HEK293 (cell line): ENCODE measurements at regions not wholly inside any gene's neighbourhood (a gene's known extent, or its start where the extent isn't known, plus 50 kb on each side); places are given as distances from the start of the nearest gene placed in this dataset.

Source experiments
- CTCF ChIA-PET: fragments of 350-600 bp; formaldehyde crosslinking; extraction: SDS; loops from one replicate; lab custom pipeline; 2021; ENCODE audit warnings: antibody characterized with exemption; lab: Yijun Ruan, JAX
- POLR2A ChIA-PET: fragments of 300-600 bp; formaldehyde crosslinking; extraction: SDS; loops from one replicate; lab custom pipeline; 2020; ENCODE audit warnings: antibody characterized with exemption, inconsistent platforms; lab: Yijun Ruan, JAX
- H3K27ac ChIP-seq: fragments of 200-500 bp; sonication (Bioruptor generic); 2 replicates; pipeline ENCODE4 v1.5.1; 2014; ENCODE audit warnings: low read depth, low read length, control low read depth, inconsistent platforms; ENCODE audit errors: extremely low read depth
- H3K36me3 ChIP-seq, 2 experiments: fragments of 200-500 bp in 1 of 2; sonication (Bioruptor generic) in 1 of 2; 1 replicate in 1 of 2; 2 replicates in 1 of 2; pipeline ENCODE4 v1.5.1; 2014 to 2017; ENCODE audit warnings: inconsistent platforms in 2 of 2, low read length in 2 of 2; ENCODE audit not compliant: control insufficient read depth in 2 of 2, insufficient read depth in 1 of 2
- H3K4me1 ChIP-seq: fragments of 200-500 bp; sonication (Bioruptor generic); 2 replicates; pipeline ENCODE4 v1.5.1; 2014; ENCODE audit warnings: mild to moderate bottlenecking, low read length, inconsistent platforms; ENCODE audit not compliant: control insufficient read depth, insufficient read depth
- H3K4me3 ChIP-seq: 2 replicates; pipeline ENCODE4 v1.5.1; 2011; ENCODE audit warnings: low read depth, mild to moderate bottlenecking, control low read depth, low read length, moderate library complexity
- H3K9me3 ChIP-seq: fragments of 200-500 bp; sonication (Bioruptor generic); 2 replicates; pipeline ENCODE4 v1.5.1; 2014; ENCODE audit warnings: low read depth, low read length, inconsistent platforms; ENCODE audit not compliant: control insufficient read depth, insufficient read depth
- KLF1 ChIP-seq: fragments of 450-650 bp; formaldehyde crosslinking; IDR thresholded peaks from 2 replicates; pipeline ENCODE4 v1.5.1; 2016; ENCODE audit warnings: missing biosample characterization, missing genetic modification characterization
- SP3 ChIP-seq: fragments of 450-650 bp; formaldehyde crosslinking; IDR thresholded peaks from 2 replicates; pipeline ENCODE4 v1.5.1; 2016; ENCODE audit warnings: missing biosample characterization, missing genetic modification characterization
- TRIM28 ChIP-seq: IDR thresholded peaks from 2 replicates; pipeline ENCODE4 v1.6.1; 2011; ENCODE audit warnings: low read length, control low read depth, borderline replicate concordance
- YY2 ChIP-seq: fragments of 450-650 bp; formaldehyde crosslinking; IDR thresholded peaks from 2 replicates; pipeline ENCODE4 v1.5.1; 2016; ENCODE audit warnings: missing biosample characterization, missing genetic modification characterization
- ZEB2 ChIP-seq: fragments of 450-650 bp; formaldehyde crosslinking; IDR thresholded peaks from 2 replicates; pipeline ENCODE4 v1.5.1; 2016; ENCODE audit warnings: missing biosample characterization, missing genetic modification characterization
- ZNF112 ChIP-seq: fragments of 450-650 bp; formaldehyde crosslinking; IDR thresholded peaks from 2 replicates; pipeline ENCODE4 v1.5.0; 2017; ENCODE audit warnings: missing biosample characterization, missing genetic modification characterization
- ZNF16 ChIP-seq: fragments of 450-650 bp; formaldehyde crosslinking; IDR thresholded peaks from 2 replicates; pipeline ENCODE4 v1.5.1; 2016; ENCODE audit warnings: low read depth, missing biosample characterization, missing genetic modification characterization
- ZNF221 ChIP-seq: fragments of 450-650 bp; formaldehyde crosslinking; IDR thresholded peaks from 2 replicates; pipeline ENCODE4 v1.5.1; 2017; ENCODE audit warnings: missing biosample characterization, missing genetic modification characterization, borderline replicate concordance
- ZNF473 ChIP-seq: fragments of 450-650 bp; formaldehyde crosslinking; IDR thresholded peaks from 2 replicates; pipeline ENCODE4 v1.5.1; 2017; ENCODE audit warnings: missing biosample characterization, missing genetic modification characterization
- ZNF510 ChIP-seq: fragments of 450-650 bp; formaldehyde crosslinking; IDR thresholded peaks from 2 replicates; pipeline ENCODE4 v1.5.1; 2018; ENCODE audit warnings: mild to moderate bottlenecking, missing genetic modification characterization, missing biosample characterization; ENCODE audit not compliant: insufficient replicate concordance
- ZNF585B ChIP-seq: fragments of 450-650 bp; formaldehyde crosslinking; IDR thresholded peaks from 2 replicates; pipeline ENCODE4 v1.5.1; 2016; ENCODE audit warnings: missing biosample characterization, missing genetic modification characterization
- ZNF658 ChIP-seq: fragments of 450-650 bp; formaldehyde crosslinking; IDR thresholded peaks from 2 replicates; pipeline ENCODE4; 2016; ENCODE audit warnings: missing biosample characterization, missing genetic modification characterization
- ZNF837 ChIP-seq: fragments of 450-650 bp; formaldehyde crosslinking; IDR thresholded peaks from 2 replicates; pipeline ENCODE4 v1.5.1; 2016; ENCODE audit warnings: missing biosample characterization, missing genetic modification characterization
- TF ChIP-seq, protein P1 (sequence below): fragments of 450-650 bp; formaldehyde crosslinking; IDR thresholded peaks from 2 replicates; pipeline ENCODE4 v1.5.1; 2016; ENCODE audit warnings: missing biosample characterization, missing genetic modification characterization
- TF ChIP-seq, protein P2 (sequence below): fragments of 450-650 bp; formaldehyde crosslinking; IDR thresholded peaks from 2 replicates; pipeline ENCODE4 v1.5.1; 2016; ENCODE audit warnings: missing biosample characterization, missing genetic modification characterization, borderline replicate concordance
- TF ChIP-seq, protein P3 (sequence below): fragments of 450-650 bp; formaldehyde crosslinking; IDR thresholded peaks from 2 replicates; pipeline ENCODE4 v1.5.1; 2016; ENCODE audit warnings: missing biosample characterization, missing genetic modification characterization, low read depth
- TF ChIP-seq, protein P4 (sequence below): fragments of 450-650 bp; formaldehyde crosslinking; IDR thresholded peaks from 2 replicates; pipeline ENCODE4 v1.5.1; 2017; ENCODE audit warnings: missing biosample characterization, missing genetic modification characterization

DNA sequence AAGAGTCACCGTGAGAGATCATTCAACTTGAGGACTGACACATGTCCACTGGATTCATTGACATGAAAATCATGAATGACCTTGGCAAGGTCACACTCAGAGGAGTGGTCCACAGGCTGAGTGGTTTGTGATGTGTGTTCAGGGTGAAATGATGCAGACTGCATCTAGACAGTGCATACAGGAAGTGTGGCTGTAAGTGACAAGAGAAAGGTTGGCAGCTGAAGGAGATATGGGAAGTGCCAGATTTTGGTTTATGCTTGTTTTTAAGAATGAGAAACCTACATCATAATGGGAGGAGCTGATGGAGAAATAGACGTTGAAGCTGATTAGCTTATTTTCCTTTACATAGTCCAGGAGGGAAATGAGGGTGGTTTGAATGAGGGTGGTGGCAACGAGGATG is 64.8 kb upstream of the VIPR2 start (continued):
- TF ChIP-seq, protein P1, sequence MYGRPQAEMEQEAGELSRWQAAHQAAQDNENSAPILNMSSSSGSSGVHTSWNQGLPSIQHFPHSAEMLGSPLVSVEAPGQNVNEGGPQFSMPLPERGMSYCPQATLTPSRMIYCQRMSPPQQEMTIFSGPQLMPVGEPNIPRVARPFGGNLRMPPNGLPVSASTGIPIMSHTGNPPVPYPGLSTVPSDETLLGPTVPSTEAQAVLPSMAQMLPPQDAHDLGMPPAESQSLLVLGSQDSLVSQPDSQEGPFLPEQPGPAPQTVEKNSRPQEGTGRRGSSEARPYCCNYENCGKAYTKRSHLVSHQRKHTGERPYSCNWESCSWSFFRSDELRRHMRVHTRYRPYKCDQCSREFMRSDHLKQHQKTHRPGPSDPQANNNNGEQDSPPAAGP (tag by site-specific recombination), result no peak
- TF ChIP-seq, protein P2, sequence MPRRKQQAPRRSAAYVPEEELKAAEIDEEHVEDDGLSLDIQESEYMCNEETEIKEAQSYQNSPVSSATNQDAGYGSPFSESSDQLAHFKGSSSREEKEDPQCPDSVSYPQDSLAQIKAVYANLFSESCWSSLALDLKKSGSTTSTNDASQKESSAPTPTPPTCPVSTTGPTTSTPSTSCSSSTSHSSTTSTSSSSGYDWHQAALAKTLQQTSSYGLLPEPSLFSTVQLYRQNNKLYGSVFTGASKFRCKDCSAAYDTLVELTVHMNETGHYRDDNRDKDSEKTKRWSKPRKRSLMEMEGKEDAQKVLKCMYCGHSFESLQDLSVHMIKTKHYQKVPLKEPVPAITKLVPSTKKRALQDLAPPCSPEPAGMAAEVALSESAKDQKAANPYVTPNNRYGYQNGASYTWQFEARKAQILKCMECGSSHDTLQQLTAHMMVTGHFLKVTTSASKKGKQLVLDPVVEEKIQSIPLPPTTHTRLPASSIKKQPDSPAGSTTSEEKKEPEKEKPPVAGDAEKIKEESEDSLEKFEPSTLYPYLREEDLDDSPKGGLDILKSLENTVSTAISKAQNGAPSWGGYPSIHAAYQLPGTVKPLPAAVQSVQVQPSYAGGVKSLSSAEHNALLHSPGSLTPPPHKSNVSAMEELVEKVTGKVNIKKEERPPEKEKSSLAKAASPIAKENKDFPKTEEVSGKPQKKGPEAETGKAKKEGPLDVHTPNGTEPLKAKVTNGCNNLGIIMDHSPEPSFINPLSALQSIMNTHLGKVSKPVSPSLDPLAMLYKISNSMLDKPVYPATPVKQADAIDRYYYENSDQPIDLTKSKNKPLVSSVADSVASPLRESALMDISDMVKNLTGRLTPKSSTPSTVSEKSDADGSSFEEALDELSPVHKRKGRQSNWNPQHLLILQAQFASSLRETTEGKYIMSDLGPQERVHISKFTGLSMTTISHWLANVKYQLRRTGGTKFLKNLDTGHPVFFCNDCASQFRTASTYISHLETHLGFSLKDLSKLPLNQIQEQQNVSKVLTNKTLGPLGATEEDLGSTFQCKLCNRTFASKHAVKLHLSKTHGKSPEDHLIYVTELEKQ (tag by site-specific recombination), result no peak
- no peak for TF ChIP-seq ZNF837
- TF ChIP-seq, protein P3, sequence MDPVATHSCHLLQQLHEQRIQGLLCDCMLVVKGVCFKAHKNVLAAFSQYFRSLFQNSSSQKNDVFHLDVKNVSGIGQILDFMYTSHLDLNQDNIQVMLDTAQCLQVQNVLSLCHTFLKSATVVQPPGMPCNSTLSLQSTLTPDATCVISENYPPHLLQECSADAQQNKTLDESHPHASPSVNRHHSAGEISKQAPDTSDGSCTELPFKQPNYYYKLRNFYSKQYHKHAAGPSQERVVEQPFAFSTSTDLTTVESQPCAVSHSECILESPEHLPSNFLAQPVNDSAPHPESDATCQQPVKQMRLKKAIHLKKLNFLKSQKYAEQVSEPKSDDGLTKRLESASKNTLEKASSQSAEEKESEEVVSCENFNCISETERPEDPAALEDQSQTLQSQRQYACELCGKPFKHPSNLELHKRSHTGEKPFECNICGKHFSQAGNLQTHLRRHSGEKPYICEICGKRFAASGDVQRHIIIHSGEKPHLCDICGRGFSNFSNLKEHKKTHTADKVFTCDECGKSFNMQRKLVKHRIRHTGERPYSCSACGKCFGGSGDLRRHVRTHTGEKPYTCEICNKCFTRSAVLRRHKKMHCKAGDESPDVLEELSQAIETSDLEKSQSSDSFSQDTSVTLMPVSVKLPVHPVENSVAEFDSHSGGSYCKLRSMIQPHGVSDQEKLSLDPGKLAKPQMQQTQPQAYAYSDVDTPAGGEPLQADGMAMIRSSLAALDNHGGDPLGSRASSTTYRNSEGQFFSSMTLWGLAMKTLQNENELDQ (tag by site-specific recombination), result no peak
- TF ChIP-seq, protein P4, sequence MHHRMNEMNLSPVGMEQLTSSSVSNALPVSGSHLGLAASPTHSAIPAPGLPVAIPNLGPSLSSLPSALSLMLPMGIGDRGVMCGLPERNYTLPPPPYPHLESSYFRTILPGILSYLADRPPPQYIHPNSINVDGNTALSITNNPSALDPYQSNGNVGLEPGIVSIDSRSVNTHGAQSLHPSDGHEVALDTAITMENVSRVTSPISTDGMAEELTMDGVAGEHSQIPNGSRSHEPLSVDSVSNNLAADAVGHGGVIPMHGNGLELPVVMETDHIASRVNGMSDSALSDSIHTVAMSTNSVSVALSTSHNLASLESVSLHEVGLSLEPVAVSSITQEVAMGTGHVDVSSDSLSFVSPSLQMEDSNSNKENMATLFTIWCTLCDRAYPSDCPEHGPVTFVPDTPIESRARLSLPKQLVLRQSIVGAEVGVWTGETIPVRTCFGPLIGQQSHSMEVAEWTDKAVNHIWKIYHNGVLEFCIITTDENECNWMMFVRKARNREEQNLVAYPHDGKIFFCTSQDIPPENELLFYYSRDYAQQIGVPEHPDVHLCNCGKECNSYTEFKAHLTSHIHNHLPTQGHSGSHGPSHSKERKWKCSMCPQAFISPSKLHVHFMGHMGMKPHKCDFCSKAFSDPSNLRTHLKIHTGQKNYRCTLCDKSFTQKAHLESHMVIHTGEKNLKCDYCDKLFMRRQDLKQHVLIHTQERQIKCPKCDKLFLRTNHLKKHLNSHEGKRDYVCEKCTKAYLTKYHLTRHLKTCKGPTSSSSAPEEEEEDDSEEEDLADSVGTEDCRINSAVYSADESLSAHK (tag by site-specific recombination), result no peak

DNA sequence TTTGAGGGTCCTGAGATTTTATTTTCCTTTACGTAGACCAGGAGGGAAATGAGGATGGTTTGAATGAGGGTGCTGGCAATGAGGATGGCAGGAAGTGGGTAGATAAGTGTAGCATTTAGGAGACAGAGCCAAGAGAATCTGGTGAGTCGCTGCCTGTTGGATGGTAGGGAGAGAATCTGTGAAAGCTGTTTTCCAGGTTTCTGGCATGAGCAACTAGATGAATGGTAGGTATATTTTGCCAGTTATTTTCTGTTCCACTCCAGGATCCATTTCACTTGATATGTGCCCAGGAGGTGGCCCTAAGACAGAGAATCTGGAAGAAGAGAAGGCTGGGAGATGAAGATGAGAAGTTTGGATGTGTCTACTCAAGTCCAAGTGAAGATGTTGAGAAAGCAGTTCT is 63.3 kb upstream of the VIPR2 start:
- Histone ChIP-seq H3K4me3 (no peak overlapping the region), H3K4me1 (no peaks in the 10 kb centered on the region), H3K9me3 (no peaks in the 10 kb centered on the region), H3K36me3 (no peaks in the 10 kb centered on the region), H3K27ac (no peak overlapping the region)
- TF ChIP-seq ZNF510 (no peak), ZEB2 (no peak), ZNF221 (tag by site-specific recombination) (no peak), TRIM28 (no peak), ZNF473 (tag by site-specific recombination) (no peak), ZNF658 (tag by site-specific recombination) (no peak), KLF1 (no peak), SP3 (tag by site-specific recombination) (no peak), ZNF112 (no peak), ZNF585B (tag by site-specific recombination) (no peak), ZNF16 (no peak), YY2 (no peak)
- TF ChIP-seq, protein P3 (tag by site-specific recombination), result no peak
- ChIA-PET CTCF (no interaction called here), POLR2A (no interaction called here)
